DOHH2 (cell line): ENCODE measurements at regions not wholly inside any gene's neighbourhood (a gene's known extent, or its start where the extent isn't known, plus 50 kb on each side); places are given as distances from the start of the nearest gene placed in this dataset.
A peak's percentile ranks its signal among the peaks of the same experiment; 100 is the strongest.
"Not testable (repeated sequence)": the region's sequence is repeated elsewhere in the genome, so short reads cannot be mapped to it uniquely, and the experiment has no call there.

Experiments used
- H3F3A ChIP-seq: fragments of 200-600 bp; sonication (generic), shearing (Covaris generic); 2 replicates; pipeline ENCODE4 v1.6.0; 2016; ENCODE audit warnings: antibody characterized with exemption, mild to moderate bottlenecking; ENCODE audit not compliant: control insufficient read depth, insufficient read depth
- H3K27ac ChIP-seq: fragments of 200-600 bp; sonication (generic); 2 replicates; pipeline ENCODE4 v1.5.1; 2014; ENCODE audit warnings: low read depth, mild to moderate bottlenecking, low read length, moderate library complexity
- H3K27me3 ChIP-seq: fragments of 200-600 bp; sonication (generic); 2 replicates; pipeline ENCODE4 v1.6.1; 2014; ENCODE audit warnings: mild to moderate bottlenecking, low read length, mixed read lengths; ENCODE audit not compliant: control insufficient read depth
- H3K36me3 ChIP-seq: fragments of 200-600 bp; sonication (generic); 2 replicates; pipeline ENCODE4 v1.6.1; 2014; ENCODE audit warnings: mild to moderate bottlenecking, low read length, moderate library complexity, mixed read lengths; ENCODE audit not compliant: control insufficient read depth
- H3K4me1 ChIP-seq: fragments of 200-600 bp; sonication (generic); 2 replicates; pipeline ENCODE4 v1.6.1; 2014; ENCODE audit warnings: mild to moderate bottlenecking, low read length, mixed read lengths; ENCODE audit not compliant: control insufficient read depth
- H3K4me2 ChIP-seq: fragments of 200-600 bp; sonication (generic); 2 replicates; pipeline ENCODE4 v1.6.0; 2014; ENCODE audit warnings: mild to moderate bottlenecking, low read length, moderate library complexity
- H3K4me3 ChIP-seq: fragments of 200-600 bp; sonication (generic); 2 replicates; pipeline ENCODE4 v1.5.1; 2014; ENCODE audit warnings: mild to moderate bottlenecking, low read length, mixed read lengths
- H3K79me2 ChIP-seq: fragments of 200-600 bp; sonication (generic); 2 replicates; pipeline ENCODE4 v1.6.1; 2014; ENCODE audit warnings: mild to moderate bottlenecking, low read length, mixed read lengths; ENCODE audit not compliant: control insufficient read depth
- H3K9me2 ChIP-seq: fragments of 200-600 bp; sonication (generic); replicated peaks from 2 replicates; pipeline ENCODE4 v1.6.1; 2014; ENCODE audit warnings: mild to moderate bottlenecking, low read length, mixed read lengths; ENCODE audit not compliant: control insufficient read depth
- H3K9me3 ChIP-seq: fragments of 200-600 bp; sonication (generic); 2 replicates; pipeline ENCODE4 v1.6.1; 2014; ENCODE audit warnings: antibody characterized with exemption, low read length, mixed read lengths; ENCODE audit not compliant: control insufficient read depth, insufficient read depth
- H4K20me1 ChIP-seq: fragments of 200-600 bp; sonication (generic); 2 replicates; pipeline ENCODE4 v1.6.0; 2014; ENCODE audit warnings: low read depth, mild to moderate bottlenecking, antibody characterized with exemption, low read length, moderate library complexity; ENCODE audit not compliant: control insufficient read depth, insufficient read depth
- CTCF ChIP-seq: fragments of 200-600 bp; sonication (generic); IDR thresholded peaks from one replicate; pipeline ENCODE4 v1.5.1; 2014; ENCODE audit warnings: antibody characterized with exemption, mild to moderate bottlenecking, low read depth, low read length; ENCODE audit not compliant: poor library complexity, severe bottlenecking
- EZH2phosphoT487 ChIP-seq: fragments of 200-600 bp; sonication (generic); IDR thresholded peaks from 2 replicates; pipeline ENCODE4 v1.6.1; 2017; ENCODE audit warnings: borderline replicate concordance, mild to moderate bottlenecking, antibody characterized with exemption, low read length, moderate library complexity, mixed read lengths

DNA sequence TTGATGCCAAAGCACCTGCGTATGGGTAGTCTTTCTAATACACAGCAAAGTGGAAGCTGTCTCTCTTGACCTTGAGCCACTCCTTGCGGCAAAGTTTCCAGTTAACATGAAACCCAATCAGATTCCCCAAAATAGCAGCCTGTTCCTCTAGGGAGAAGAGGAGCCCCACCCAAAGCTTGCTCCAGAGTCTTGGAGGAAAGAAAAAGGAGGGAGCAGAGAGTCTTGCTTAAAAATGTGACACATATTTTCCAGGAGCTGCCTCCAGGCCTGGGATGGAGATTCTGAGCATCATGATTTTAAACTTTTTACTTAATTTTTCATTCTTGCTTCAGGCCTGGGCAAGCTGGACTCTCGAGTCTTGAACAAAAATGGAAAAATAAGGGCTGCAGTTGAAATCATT, 223.5 kb upstream of the TNC start:
- H3K4me2 ChIP-seq: no peak overlapping the region
- no peaks in the 10 kb centered on the region for H3K9me2 ChIP-seq
- H3F3A ChIP-seq: no peaks in the 10 kb centered on the region
- H3K4me3 ChIP-seq: no peak overlapping the region
- no peaks in the 10 kb centered on the region for H4K20me1 ChIP-seq
- H3K27me3 ChIP-seq: no peaks in the 10 kb centered on the region
- H3K36me3 ChIP-seq: no peaks in the 10 kb centered on the region
- no peak overlapping the region for H3K27ac ChIP-seq
- no peaks in the 10 kb centered on the region for H3K9me3 ChIP-seq
- no peaks in the 10 kb centered on the region for H3K79me2 ChIP-seq
- H3K4me1 ChIP-seq: no peaks in the 10 kb centered on the region
- TF ChIP-seq CTCF (no peak), EZH2phosphoT487 (no peak)

GRCh38 chr9:115347776-115348175, 229.8 kb upstream of the TNC start:
- not testable (repeated sequence) for H3K9me3 ChIP-seq, H3K4me3 ChIP-seq, H4K20me1 ChIP-seq, H3K27me3 ChIP-seq, H3K4me1 ChIP-seq, H3K79me2 ChIP-seq, H3K27ac ChIP-seq, H3K4me2 ChIP-seq, H3F3A ChIP-seq, H3K9me2 ChIP-seq, H3K36me3 ChIP-seq
- peak; percentile 28 for TF ChIP-seq CTCF

GRCh38 chr9:115348936-115349335, 231.0 kb upstream of the TNC start:
- not testable (repeated sequence) for H3K27ac ChIP-seq, H4K20me1 ChIP-seq, H3K27me3 ChIP-seq, H3K9me2 ChIP-seq, H3K4me1 ChIP-seq, H3K4me3 ChIP-seq, H3F3A ChIP-seq, H3K36me3 ChIP-seq, H3K79me2 ChIP-seq, H3K4me2 ChIP-seq, H3K9me3 ChIP-seq

DNA sequence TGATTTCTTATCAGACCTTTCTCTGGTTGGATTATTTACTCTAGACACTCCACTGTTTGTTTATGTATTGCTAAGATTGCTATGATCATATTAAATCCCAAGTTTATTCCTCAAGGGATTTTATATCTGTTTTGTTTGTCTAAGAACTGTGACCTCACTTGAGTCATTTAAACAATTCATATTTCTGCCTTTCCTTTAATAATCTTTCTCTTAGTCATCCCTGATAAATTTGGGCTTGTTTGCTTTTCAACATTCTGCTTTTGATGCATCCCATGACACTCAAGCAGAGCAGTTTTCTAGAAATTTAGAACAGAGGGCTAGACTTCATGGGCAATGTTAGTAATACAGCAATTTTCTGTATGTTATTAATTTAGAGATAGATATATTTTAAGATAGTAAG, 231.6 kb upstream of the TNC start:
- no peaks in the 10 kb centered on the region for H3K36me3 ChIP-seq
- H3K9me3 ChIP-seq: no peaks in the 10 kb centered on the region
- H3K4me2 ChIP-seq: no peak overlapping the region
- H3K4me1 ChIP-seq: no peaks in the 10 kb centered on the region
- H3K4me3 ChIP-seq: no peak overlapping the region
- H3K79me2 ChIP-seq: no peaks in the 10 kb centered on the region
- no peaks in the 10 kb centered on the region for H3K9me2 ChIP-seq
- no peaks in the 10 kb centered on the region for H3F3A ChIP-seq
- TF ChIP-seq CTCF (no peak), EZH2phosphoT487 (no peak)
- H4K20me1 ChIP-seq: no peaks in the 10 kb centered on the region
- no peak overlapping the region for H3K27ac ChIP-seq
- H3K27me3 ChIP-seq: no peaks in the 10 kb centered on the region
